Psoas muscle (tissue), 7 donors: ENCODE measurements at regions not wholly inside any gene's neighbourhood (a gene's known extent, or its start where the extent isn't known, plus 50 kb on each side); places are given as distances from the start of the nearest gene placed in this dataset.

Experiments
- ATAC-seq, 4 donors: fragments of 200-7000 bp; cut with Tn5 transposase; one replicate each; pipeline ENCODE4 v1.9.1; 2020; ENCODE audit warnings: moderate library complexity in 3 of 4, mild to moderate bottlenecking in 2 of 4
- DNase-seq, 2 donors: peaks; one replicate each; pipeline ENCODE4 v3.0.0-alpha.2; 2020
- H3K27ac ChIP-seq: fragments of 200-600 bp; one replicate; pipeline ENCODE4 v1.8.0; 2022
- H3K27me3 ChIP-seq, 3 donors: fragments of 200-600 bp in 1 of 3; one replicate each; pipeline versions ENCODE4 v1.6.1 to v1.8.0; 2013 to 2022; ENCODE audit warnings: low read length in 2 of 3, mild to moderate bottlenecking in 2 of 3, moderate library complexity in 1 of 3; ENCODE audit not compliant: insufficient read depth in 3 of 3
- H3K36me3 ChIP-seq, 2 donors: fragments of 200-600 bp in 1 of 2; one replicate each; pipeline versions ENCODE4 v1.6.1 to v1.8.0; 2013 to 2022; ENCODE audit warnings: low read depth in 1 of 2, mild to moderate bottlenecking in 1 of 2, moderate library complexity in 1 of 2; ENCODE audit not compliant: insufficient read depth in 1 of 2
- H3K4me1 ChIP-seq: fragments of 200-600 bp; one replicate; pipeline ENCODE4 v1.8.0; 2022
- H3K4me3 ChIP-seq: fragments of 200-600 bp; one replicate; pipeline ENCODE4 v1.8.0; 2022; ENCODE audit warnings: mild to moderate bottlenecking
- H3K9me3 ChIP-seq: fragments of 200-600 bp; one replicate; pipeline ENCODE4 v1.8.0; 2022
- CTCF ChIP-seq: fragments of 200-600 bp; IDR thresholded peaks from one replicate; pipeline ENCODE4 v1.8.0; 2022; ENCODE audit warnings: antibody characterized with exemption
- WGBS, 3 donors: extraction: QIAGEN DNeasy Blood & Tissue Kit; methylation state at CpG; one replicate each; pipeline versions ENCODE4 v1.1.6 to v1.1.7; 2013; 5-methylcytosine and 5-hydroxymethylcytosine counted together
- intact Hi-C, 2 donors: fragments of 100-400 bp; cut with DNase I; formaldehyde crosslinking; loops; one replicate each; pipeline versions ENCODE4 v1.11.0 to v1.14.2; 2022
- donor health status: healthy with polysubstance abuse.
- donor health status: DM: no; HTN: no; CAD: no; lungs with moderate emphysema.
- donor health status: Bipolar disorder and iron deficiency.
- donor health status: healthy.
- donor health status: DM: yes; HTN: yes; CAD: no.
- donor health status: DM: no; HTN: no; CAD: no.
- donor health status: DM: yes; HTN: yes; CAD: no.

GRCh38 chr2:34552337-34552736 lies 953.2 kb upstream of the FAM98A start:
- WGBS, 3 donors: 90 to 94% (median 92%) methylated on average over 5 of the region's 5 CpGs
- Histone ChIP-seq H3K4me1 (no peaks in the 10 kb centered on the region), H3K27me3 (no peaks in the 10 kb centered on the region), H3K4me3 (no peak overlapping the region), H3K27ac (no peak overlapping the region), H3K9me3 (no peaks in the 10 kb centered on the region), H3K36me3 (no peaks in the 10 kb centered on the region)
- no peak for TF ChIP-seq CTCF
- DNase-seq (no peak), ATAC-seq (no peak)
- intact Hi-C loops: no loop called here

GRCh38 chr2:34549710-34550345 lies 950.7 kb upstream of the FAM98A start:
- Histone ChIP-seq H3K27ac (no peak overlapping the region), H3K27me3 (no peaks in the 10 kb centered on the region), H3K9me3 (no peaks in the 10 kb centered on the region), H3K4me3 (no peak overlapping the region), H3K36me3 (no peaks in the 10 kb centered on the region), H3K4me1 (no peaks in the 10 kb centered on the region)
- intact Hi-C loops: no loop called here
- WGBS, 3 donors: 77 to 86% (median 84%) methylated on average over 3 of the region's 3 CpGs
- ATAC-seq: no peak
- no peak for DNase-seq
- TF ChIP-seq CTCF: no peak

DNA sequence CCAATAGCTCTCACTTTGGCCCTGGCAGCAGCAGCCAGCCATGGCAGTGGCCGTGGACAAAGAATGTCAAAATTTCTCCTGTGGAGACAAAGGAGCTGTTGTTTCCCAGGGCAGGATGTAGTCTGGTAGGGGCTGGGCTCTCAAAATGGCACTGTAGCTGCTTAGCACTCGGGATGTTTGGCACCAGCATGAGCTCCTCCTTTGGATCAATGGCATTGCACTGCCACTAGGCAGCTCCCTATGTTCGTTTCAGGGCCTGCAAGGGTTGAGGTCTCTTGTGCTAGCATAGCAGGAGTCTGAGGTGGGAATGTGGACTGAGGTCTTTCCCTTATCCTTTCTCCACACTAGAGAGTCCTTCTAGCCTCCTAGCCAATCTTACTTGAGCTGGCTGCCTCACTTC lies 948.8 kb upstream of the FAM98A start:
- H3K9me3 ChIP-seq: no peaks in the 10 kb centered on the region
- no peaks in the 10 kb centered on the region for H3K27me3 ChIP-seq
- no peaks in the 10 kb centered on the region for H3K36me3 ChIP-seq
- H3K4me3 ChIP-seq: no peak overlapping the region
- no peaks in the 10 kb centered on the region for H3K4me1 ChIP-seq
- H3K27ac ChIP-seq: no peak overlapping the region
- ATAC-seq: no peak
- WGBS, 3 donors: 33 to 44% (median 34%) methylated on average over 3 of the region's 3 CpGs
- DNase-seq: no peak
- no peak for TF ChIP-seq CTCF
- intact Hi-C loops: no loop called here

DNA sequence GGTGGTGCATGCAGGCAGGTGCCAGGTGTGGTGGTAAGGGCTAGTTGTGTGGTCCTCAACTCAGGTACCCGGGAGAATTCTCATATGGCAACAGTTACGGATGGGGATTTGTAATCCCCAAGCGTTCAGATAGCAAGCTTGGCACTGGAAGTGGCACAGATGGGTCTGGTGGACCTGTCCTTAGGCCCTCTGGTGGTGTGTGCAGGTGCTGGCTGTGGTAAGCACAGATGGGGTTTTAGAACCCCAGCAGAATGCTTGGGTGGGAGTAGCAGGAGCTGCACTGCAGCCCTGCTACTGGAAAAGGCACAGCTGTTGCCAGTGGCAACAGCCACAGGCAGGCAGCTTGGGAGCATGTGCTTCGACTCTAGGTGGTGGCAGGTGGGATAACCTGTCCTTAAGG lies 948.2 kb upstream of the FAM98A start:
- Histone ChIP-seq H3K9me3 (no peaks in the 10 kb centered on the region), H3K4me1 (no peaks in the 10 kb centered on the region), H3K27me3 (no peaks in the 10 kb centered on the region), H3K4me3 (no peak overlapping the region), H3K27ac (no peak overlapping the region), H3K36me3 (no peaks in the 10 kb centered on the region)
- 69 to 78% (median 71%) methylated on average over 4 of the region's 4 CpGs for WGBS, 3 donors
- TF ChIP-seq CTCF: no peak
- no peak for DNase-seq
- ATAC-seq: no peak
- intact Hi-C loops: no loop called here

DNA sequence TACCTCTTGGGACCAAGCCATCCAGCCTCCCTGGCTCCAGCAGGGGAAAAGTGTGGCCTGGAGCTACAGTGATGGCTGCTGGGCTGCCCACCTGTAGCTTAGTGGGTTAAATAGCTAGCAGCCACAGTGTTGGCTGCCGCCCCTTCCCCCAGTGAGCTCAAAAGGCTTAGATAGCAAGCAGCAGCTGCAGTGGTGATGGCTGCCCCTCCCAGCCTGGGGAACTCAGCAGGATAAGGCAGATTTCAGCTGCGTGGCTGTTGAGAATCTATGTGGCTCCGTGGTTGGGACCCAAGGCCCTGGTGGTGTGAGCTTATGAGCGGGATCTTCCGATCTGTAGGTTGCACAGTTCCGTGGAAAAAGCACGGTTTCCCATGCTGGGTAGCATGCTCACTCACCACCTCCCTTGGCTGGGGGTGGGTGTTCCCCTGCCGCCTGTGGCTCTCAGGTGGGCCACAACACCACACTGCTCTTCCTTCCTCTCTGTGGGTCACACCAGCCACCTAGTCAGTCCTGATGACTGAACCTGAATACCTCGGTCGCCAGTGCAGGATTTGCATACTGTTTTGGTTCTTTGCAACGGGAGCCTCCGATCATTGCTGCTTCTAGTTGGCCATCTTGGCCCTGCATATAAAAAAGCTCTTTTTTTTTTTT lies 946.5 kb upstream of the FAM98A start:
- 77 to 82% (median 81%) methylated on average over 12 of the region's 12 CpGs for WGBS, 3 donors
- no peak for TF ChIP-seq CTCF
- DNase-seq: no peak

More for the DNA sequence above, 946.5 kb upstream of the FAM98A start:
- no peak for ATAC-seq
- Histone ChIP-seq H3K27ac (no peak overlapping the region), H3K36me3 (no peaks in the 10 kb centered on the region), H3K4me1 (no peaks in the 10 kb centered on the region), H3K4me3 (no peak overlapping the region), H3K9me3 (no peaks in the 10 kb centered on the region), H3K27me3 (no peaks in the 10 kb centered on the region)
- intact Hi-C loops: no loop called here
